ENCODE measurements at regions not wholly inside any gene's neighbourhood (a gene's known extent, or its start where the extent isn't known, plus 50 kb on each side); places are given as distances from the start of the nearest gene placed in this dataset.

DNA sequence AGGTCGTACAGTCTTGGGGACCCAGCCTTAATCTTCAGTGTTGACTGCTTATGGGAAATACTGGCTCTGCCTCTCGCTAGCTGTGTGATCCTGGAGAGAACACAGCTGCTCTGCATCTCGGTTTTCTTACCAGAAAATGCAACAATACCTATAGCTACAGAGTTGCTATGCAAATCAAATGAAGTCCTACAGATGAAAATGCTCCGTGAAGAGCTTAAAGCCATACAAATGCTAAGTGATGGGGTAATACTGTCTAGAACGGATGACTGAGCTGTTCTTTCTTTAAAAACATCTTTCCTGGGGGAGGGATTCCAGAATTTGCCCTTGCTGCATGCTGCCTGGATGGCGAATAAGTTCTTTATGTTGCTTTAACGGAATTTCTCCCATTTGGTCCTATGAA, 132.0 kb downstream of the ZBTB18 start:
- H3K4me3 Mint-ChIP-seq = no peak overlapping the region
- no peaks in the 10 kb centered on the region for H3K9me3 Mint-ChIP-seq
- no peak overlapping the region for H3K27ac Mint-ChIP-seq
- no peaks in the 10 kb centered on the region for H3K79me2 ChIP-seq (ENCODE audit: insufficient read depth, low read length)
- no peaks in the 10 kb centered on the region for H3K36me3 Mint-ChIP-seq
- H2AFZ ChIP-seq (ENCODE audit: insufficient read depth, low read depth, low read length, poor library complexity, severe bottlenecking) = no peak overlapping the region
- WGBS (ENCODE audit: insufficient coverage) = 94% methylated on average over 4 of the region's 7 CpGs
- H3K27ac ChIP-seq (ENCODE audit: low read depth in 1 of 2, low read length in 2 of 2) = no peak overlapping the region
- no peaks in the 10 kb centered on the region for H3K4me1 ChIP-seq (ENCODE audit: control insufficient read depth in 1 of 2, insufficient read depth in 2 of 2, low read length in 2 of 2)
- no peak overlapping the region for H3K9ac ChIP-seq (ENCODE audit: insufficient read depth, low read length, poor library complexity, severe bottlenecking)
- H3K9me3 ChIP-seq (replicated peaks in 1 of 2; ENCODE audit: control insufficient read depth in 1 of 2, insufficient read depth in 1 of 2, low read length in 2 of 2) = no peaks in the 10 kb centered on the region
- TF ChIP-seq CTCF (IDR thresholded peaks at IDR 0.05) = no peak
- peaks cover 2% of the 10 kb centered on the region for H3K4me1 Mint-ChIP-seq
- H3K27me3 ChIP-seq (ENCODE audit: control insufficient read depth in 2 of 2, insufficient read depth in 2 of 2, low read length in 2 of 2) = no peaks in the 10 kb centered on the region
- peaks cover 0 to 5% (median under 1%) of the 10 kb centered on the region in 3 donors for H3K27me3 Mint-ChIP-seq (ENCODE audit: low read depth in 3 of 3)
- no peak overlapping the region for H3K4me2 ChIP-seq (replicated peaks; ENCODE audit: extremely low read depth, low read length, poor library complexity, severe bottlenecking)
- H3K36me3 ChIP-seq (replicated peaks in 1 of 2; ENCODE audit: control insufficient read depth in 1 of 2, insufficient read depth in 2 of 2, low read length in 2 of 2) = no peaks in the 10 kb centered on the region
- H4K20me1 ChIP-seq (ENCODE audit: insufficient read depth, low read length) = no peaks in the 10 kb centered on the region
- no peak overlapping the region for H3K4me3 ChIP-seq (replicated peaks in 1 of 3; ENCODE audit: low read depth in 2 of 3, low read length in 3 of 3)
- intact Hi-C loops (cut with micrococcal nuclease) = no loop called here
- no peak for DNase-seq

- no peak overlapping the region for H3K27ac ChIP-seq (ENCODE audit: low read depth in 1 of 2, low read length in 2 of 2)
- Mint-ChIP-seq H3K27ac (no peak overlapping the region), H3K4me3 (no peak overlapping the region), H3K9me3 (peaks cover 12 to 17% (median 15%) of the 10 kb centered on the region in 7 donors), H3K4me1 (no peaks in the 10 kb centered on the region), H3K36me3 (peaks cover 1 to 6% of the 10 kb centered on the region in 2 donors), H3K27me3 (ENCODE audit: low read depth in 3 of 3) (peaks cover 0 to 5% (median 2%) of the 10 kb centered on the region in 3 donors)
- H3K4me1 ChIP-seq (ENCODE audit: control insufficient read depth in 1 of 2, insufficient read depth in 2 of 2, low read length in 2 of 2) = no peaks in the 10 kb centered on the region
- no peak for TF ChIP-seq CTCF (IDR thresholded peaks at IDR 0.05)
- no peak overlapping the region for H3K4me3 ChIP-seq (replicated peaks in 1 of 3; ENCODE audit: low read depth in 2 of 3, low read length in 3 of 3)
- intact Hi-C loops (cut with micrococcal nuclease) = no loop called here
- H3K9me3 ChIP-seq (replicated peaks in 1 of 2; ENCODE audit: control insufficient read depth in 1 of 2, insufficient read depth in 1 of 2, low read length in 2 of 2) = peaks cover 8 to 13% of the 10 kb centered on the region in 2 donors
- H3K4me2 ChIP-seq (replicated peaks; ENCODE audit: extremely low read depth, low read length, poor library complexity, severe bottlenecking) = no peak overlapping the region
- H3K79me2 ChIP-seq (ENCODE audit: insufficient read depth, low read length) = no peaks in the 10 kb centered on the region
- H3K27me3 ChIP-seq (ENCODE audit: control insufficient read depth in 2 of 2, insufficient read depth in 2 of 2, low read length in 2 of 2) = no peaks in the 10 kb centered on the region
- H3K9ac ChIP-seq (ENCODE audit: insufficient read depth, low read length, poor library complexity, severe bottlenecking) = no peak overlapping the region
- H2AFZ ChIP-seq (ENCODE audit: insufficient read depth, low read depth, low read length, poor library complexity, severe bottlenecking) = no peak overlapping the region
- no peaks in the 10 kb centered on the region for H3K36me3 ChIP-seq (replicated peaks in 1 of 2; ENCODE audit: control insufficient read depth in 1 of 2, insufficient read depth in 2 of 2, low read length in 2 of 2)
- 97% methylated on average over 6 of the region's 10 CpGs for WGBS (ENCODE audit: insufficient coverage)
- no peak for DNase-seq
- no peaks in the 10 kb centered on the region for H4K20me1 ChIP-seq (ENCODE audit: insufficient read depth, low read length)
Observed at GRCh38 chr1:244186372-244186771, 135.3 kb downstream of the ZBTB18 start.

Data from CD14-positive monocyte (primary cell).